Esophagus squamous epithelium (tissue), 4 donors: ENCODE measurements at regions not wholly inside any gene's neighbourhood (a gene's known extent, or its start where the extent isn't known, plus 50 kb on each side); places are given as distances from the start of the nearest gene placed in this dataset.

Experiments used
- CTCF ChIP-seq, 6 experiments: fragments of 450-650 bp in 4 of 6; fragments of 200-600 bp in 2 of 6; sonication (generic) in 2 of 6; IDR thresholded peaks; one replicate each; pipeline ENCODE4 v1.5.1; 2016 to 2019; ENCODE audit warnings: antibody characterized with exemption in 6 of 6, mild to moderate bottlenecking in 4 of 6, moderate library complexity in 4 of 6
- POLR2A ChIP-seq, 4 donors: fragments of 450-650 bp; IDR thresholded peaks; one replicate each; pipeline ENCODE4 v1.6.1; 2017; ENCODE audit warnings: antibody characterized with exemption in 4 of 4, mild to moderate bottlenecking in 4 of 4, moderate library complexity in 3 of 4

- TF ChIP-seq CTCF (IDR thresholded peaks at IDR 0.05) (no peak), POLR2A (IDR thresholded peaks at IDR 0.05) (no peak)
Observed at GRCh38 chr11:71305451-71306125, 53.2 kb upstream of the SHANK2 start.
